ENCODE measurements at regions not wholly inside any gene's neighbourhood (a gene's known extent, or its start where the extent isn't known, plus 50 kb on each side); places are given as distances from the start of the nearest gene placed in this dataset.
"Not testable (repeated sequence)": the region's sequence is repeated elsewhere in the genome, so short reads cannot be mapped to it uniquely, and the experiment has no call there.

GRCh38 chr4:78704981-78705683 is 71.0 kb upstream of the BMP2K start:
- DNase-seq (ENCODE audit: low spot score) (no peak), ATAC-seq (ENCODE audit: low FRiP score) (peak; percentile 66)
- no peak for TF ChIP-seq CTCF (IDR thresholded peaks at IDR 0.05)

GRCh38 chr4:78706302-78706701 is 69.8 kb upstream of the BMP2K start:
- DNase-seq (ENCODE audit: low spot score) (no peak), ATAC-seq (ENCODE audit: low FRiP score) (no peak)
- no peak for TF ChIP-seq CTCF (IDR thresholded peaks at IDR 0.05)

GRCh38 chr4:78707268-78707667 is 68.9 kb upstream of the BMP2K start:
- ATAC-seq (ENCODE audit: low FRiP score), result peak; percentile 37
- TF ChIP-seq CTCF (IDR thresholded peaks at IDR 0.05), result no peak

GRCh38 chr4:78707793-78708192 is 68.4 kb upstream of the BMP2K start:
- ATAC-seq (ENCODE audit: low FRiP score) (no peak), DNase-seq (ENCODE audit: low spot score) (no peak)
- no peak for TF ChIP-seq CTCF (IDR thresholded peaks at IDR 0.05)

More at GRCh38 chr4:78707268-78707667, 68.9 kb upstream of the BMP2K start:
- no peak for DNase-seq (ENCODE audit: low spot score)

- DNase-seq (ENCODE audit: low spot score), result no peak
- no peak for TF ChIP-seq CTCF (IDR thresholded peaks at IDR 0.05)
- ATAC-seq (ENCODE audit: low FRiP score), result no peak
Measured at GRCh38 chr4:78710536-78710935, 65.6 kb upstream of the BMP2K start.

- no peak for TF ChIP-seq CTCF (IDR thresholded peaks at IDR 0.05)
- ATAC-seq (ENCODE audit: low FRiP score) (no peak), DNase-seq (ENCODE audit: low spot score) (no peak)
Measured at GRCh38 chr4:78711676-78712075, 64.5 kb upstream of the BMP2K start.

GRCh38 chr4:78714598-78714997 is 61.6 kb upstream of the BMP2K start:
- not testable (repeated sequence) for ATAC-seq (ENCODE audit: low FRiP score)

GRCh38 chr4:78715372-78715771 is 60.8 kb upstream of the BMP2K start:
- DNase-seq (ENCODE audit: low spot score); ATAC-seq (ENCODE audit: low FRiP score): not testable (repeated sequence)

More at GRCh38 chr4:78714598-78714997, 61.6 kb upstream of the BMP2K start:
- not testable (repeated sequence) for DNase-seq (ENCODE audit: low spot score)

- not testable (repeated sequence) for ATAC-seq (ENCODE audit: low FRiP score); DNase-seq (ENCODE audit: low spot score)
Measured at GRCh38 chr4:78717712-78718111, 58.4 kb upstream of the BMP2K start.

Measured in omental fat pad (tissue), 3 donors.